LNCaP clone FGC (cell line): ENCODE measurements at regions not wholly inside any gene's neighbourhood (a gene's known extent, or its start where the extent isn't known, plus 50 kb on each side); places are given as distances from the start of the nearest gene placed in this dataset.

Source experiments
- DNase-seq: peaks from one replicate; pipeline ENCODE4 v3.0.0-alpha.2; 2011; ENCODE audit warnings: low read depth
- H3K4me3 ChIP-seq: 2 replicates; pipeline ENCODE4 v1.5.1; 2011; ENCODE audit warnings: mild to moderate bottlenecking, low read depth, low read length, control low read depth
- TF ChIP-seq, protein P1 (sequence below): IDR thresholded peaks from 2 replicates; pipeline ENCODE4 v1.5.1; 2012; ENCODE audit warnings: mild to moderate bottlenecking; ENCODE audit not compliant: control insufficient read depth, insufficient read depth; ENCODE audit errors: extremely low read depth

DNA sequence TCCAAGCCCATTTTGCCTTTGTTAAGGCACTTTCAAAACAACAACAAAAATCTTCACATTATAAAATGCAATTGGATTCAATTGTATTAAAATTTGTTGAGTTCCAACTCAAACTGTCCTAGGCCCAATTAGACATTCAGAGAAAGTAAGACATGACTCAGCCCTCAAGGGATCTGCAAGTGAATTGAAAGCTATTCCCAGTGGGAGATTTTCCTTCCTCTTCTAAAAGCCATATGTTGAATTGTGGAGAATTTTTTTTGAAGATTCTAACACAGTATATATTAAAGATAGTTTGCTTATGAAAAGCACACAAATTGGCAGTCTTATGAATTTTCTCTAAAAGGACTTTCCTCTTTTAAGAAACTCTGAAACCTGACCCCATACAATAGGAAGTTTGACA is 268.0 kb upstream of the PARD3B start:
- no peak overlapping the region for H3K4me3 ChIP-seq
- TF ChIP-seq, protein P1, sequence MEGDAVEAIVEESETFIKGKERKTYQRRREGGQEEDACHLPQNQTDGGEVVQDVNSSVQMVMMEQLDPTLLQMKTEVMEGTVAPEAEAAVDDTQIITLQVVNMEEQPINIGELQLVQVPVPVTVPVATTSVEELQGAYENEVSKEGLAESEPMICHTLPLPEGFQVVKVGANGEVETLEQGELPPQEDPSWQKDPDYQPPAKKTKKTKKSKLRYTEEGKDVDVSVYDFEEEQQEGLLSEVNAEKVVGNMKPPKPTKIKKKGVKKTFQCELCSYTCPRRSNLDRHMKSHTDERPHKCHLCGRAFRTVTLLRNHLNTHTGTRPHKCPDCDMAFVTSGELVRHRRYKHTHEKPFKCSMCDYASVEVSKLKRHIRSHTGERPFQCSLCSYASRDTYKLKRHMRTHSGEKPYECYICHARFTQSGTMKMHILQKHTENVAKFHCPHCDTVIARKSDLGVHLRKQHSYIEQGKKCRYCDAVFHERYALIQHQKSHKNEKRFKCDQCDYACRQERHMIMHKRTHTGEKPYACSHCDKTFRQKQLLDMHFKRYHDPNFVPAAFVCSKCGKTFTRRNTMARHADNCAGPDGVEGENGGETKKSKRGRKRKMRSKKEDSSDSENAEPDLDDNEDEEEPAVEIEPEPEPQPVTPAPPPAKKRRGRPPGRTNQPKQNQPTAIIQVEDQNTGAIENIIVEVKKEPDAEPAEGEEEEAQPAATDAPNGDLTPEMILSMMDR, result no peak
- no peak for DNase-seq

DNA sequence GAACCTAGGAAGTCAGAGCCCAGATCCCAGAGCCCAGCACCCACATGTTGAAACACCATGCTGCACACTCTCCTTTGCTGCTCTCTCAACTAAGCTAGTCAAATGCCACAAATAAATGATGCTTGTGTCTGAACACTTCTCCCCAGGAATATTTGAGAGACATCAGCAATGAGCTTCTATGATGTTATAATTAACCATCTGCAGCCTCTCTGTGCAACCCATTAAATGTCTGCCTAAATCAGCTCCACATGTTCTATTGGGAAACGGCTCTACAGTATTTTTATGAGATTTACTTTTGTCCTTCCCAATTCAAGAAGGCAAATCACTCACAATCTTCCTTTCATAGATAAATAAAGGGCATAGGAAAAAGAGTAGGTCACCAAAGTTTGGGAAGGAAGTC is 266.8 kb upstream of the PARD3B start:
- TF ChIP-seq, protein P1, result no peak
- H3K4me3 ChIP-seq, result no peak overlapping the region
- DNase-seq, result no peak

DNA sequence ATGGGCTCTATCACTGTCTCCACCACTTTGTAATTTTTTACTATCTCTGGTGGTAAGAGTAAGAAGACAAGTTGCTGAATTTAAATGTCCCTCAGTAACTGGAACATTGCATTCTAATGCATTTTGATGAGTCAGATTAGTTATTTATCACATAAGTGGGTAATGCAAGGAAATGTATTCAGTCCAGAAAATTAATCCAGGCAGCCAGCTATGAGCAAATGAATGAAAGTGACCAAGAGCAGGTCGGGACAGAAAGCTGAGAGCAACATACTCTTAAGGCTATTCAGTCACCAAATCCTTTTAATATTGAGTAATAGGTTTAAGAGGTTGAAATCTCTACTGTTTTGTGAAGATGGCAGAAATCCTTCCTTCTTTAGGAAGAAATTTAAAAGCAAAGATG is 265.5 kb upstream of the PARD3B start:
- TF ChIP-seq, protein P1, result no peak
- no peak for DNase-seq

DNA sequence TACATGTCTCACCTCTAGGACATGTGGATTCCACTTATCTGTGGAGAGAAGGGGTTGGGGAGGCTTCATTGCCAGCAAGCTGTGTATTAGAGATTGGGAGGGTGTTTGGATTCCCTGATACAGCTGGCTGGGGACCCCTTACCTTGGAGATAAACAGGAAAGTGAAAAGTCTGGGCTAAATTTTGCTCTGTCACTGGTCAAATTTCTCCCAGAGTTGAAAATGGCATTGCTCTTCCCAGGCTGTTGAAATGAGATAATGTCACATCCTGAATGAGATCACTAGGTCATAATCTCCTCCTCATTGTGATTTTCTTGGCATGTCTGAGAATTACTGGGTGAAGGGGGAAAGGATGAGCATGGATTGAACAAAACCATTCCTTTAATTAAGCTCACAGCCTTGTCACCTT is 265.0 kb upstream of the PARD3B start:
- no peak overlapping the region for H3K4me3 ChIP-seq
- DNase-seq, result no peak
- TF ChIP-seq, protein P1, result no peak

More for the DNA sequence above, 265.5 kb upstream of the PARD3B start:
- H3K4me3 ChIP-seq, result no peak overlapping the region

DNA sequence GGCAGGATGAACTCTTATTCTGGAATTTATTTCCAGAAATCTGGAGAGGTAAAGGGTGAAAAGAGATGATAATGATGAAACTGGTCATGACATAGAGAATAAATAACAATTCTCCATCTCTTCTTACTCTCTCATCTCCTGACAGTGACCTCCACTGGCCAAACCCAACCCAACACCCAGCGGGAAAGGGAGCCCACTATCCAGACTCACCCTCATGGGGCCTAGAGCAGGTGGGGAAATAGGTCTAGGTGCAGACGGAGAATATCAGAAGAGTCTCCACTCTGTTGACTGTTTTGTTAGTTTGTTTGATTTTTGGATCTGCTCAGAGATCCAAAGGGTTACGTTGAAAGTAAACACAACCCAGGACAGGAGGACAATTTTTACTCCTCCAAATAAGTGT is 263.2 kb upstream of the PARD3B start:
- H3K4me3 ChIP-seq, result no peak overlapping the region
- no peak for DNase-seq
- TF ChIP-seq, protein P1, result no peak

DNA sequence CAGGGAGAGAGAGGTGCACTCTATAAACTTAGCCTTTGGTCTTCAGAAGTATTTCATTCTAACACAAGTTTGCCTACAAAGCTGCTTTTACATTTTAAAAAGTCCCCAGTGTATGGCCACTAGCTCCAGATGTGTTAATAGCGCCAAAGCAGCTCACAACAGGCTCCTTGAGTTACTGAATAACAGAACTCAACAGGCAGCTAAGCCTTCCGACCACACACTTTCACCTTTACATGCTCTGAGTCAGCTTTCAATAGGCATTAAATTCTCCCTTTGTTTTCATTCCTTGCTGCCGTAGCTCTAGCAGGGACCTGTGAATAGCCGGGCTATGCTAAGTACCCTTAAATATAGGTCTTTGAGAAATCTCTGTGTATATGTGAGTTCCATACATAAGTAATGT is 262.8 kb upstream of the PARD3B start:
- no peak for DNase-seq
- no peak overlapping the region for H3K4me3 ChIP-seq
- TF ChIP-seq, protein P1, result no peak

DNA sequence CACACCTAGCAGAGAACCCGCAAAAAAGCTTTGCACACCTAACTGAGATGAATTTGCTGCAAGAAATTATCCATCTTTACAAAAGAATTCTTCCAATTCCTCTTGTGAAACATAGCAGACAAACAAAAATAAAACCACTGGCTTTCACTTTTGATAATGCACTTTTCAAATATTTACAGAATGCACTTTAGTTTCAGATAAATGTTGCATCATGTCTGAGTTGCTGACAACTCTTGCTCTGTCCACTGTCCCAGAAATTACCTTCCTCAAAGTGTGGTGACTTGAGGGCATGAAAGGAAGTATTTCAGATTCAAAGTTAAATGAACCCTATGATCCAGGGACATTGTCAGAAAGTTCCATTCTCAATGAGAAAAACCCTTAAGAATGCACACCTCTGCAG is 256.2 kb upstream of the PARD3B start:
- no peak overlapping the region for H3K4me3 ChIP-seq
- TF ChIP-seq, protein P1, result no peak
- no peak for DNase-seq
